HepG2 (cell line): ENCODE measurements at regions not wholly inside any gene's neighbourhood (a gene's known extent, or its start where the extent isn't known, plus 50 kb on each side); places are given as distances from the start of the nearest gene placed in this dataset.

Source experiments
- MLX ChIP-seq: IDR thresholded peaks from 2 replicates; pipeline ENCODE4 v1.6.1; 2016
- THRA ChIP-seq: sonication (generic); formaldehyde crosslinking; IDR thresholded peaks from 2 replicates; pipeline ENCODE4 v1.4.0; 2020; ENCODE audit warnings: missing genetic modification reagents, borderline replicate concordance
- ZNF451 ChIP-seq: sonication (generic); formaldehyde crosslinking; IDR thresholded peaks from 2 replicates; pipeline ENCODE4 v1.5.0; 2020; ENCODE audit warnings: mild to moderate bottlenecking, missing genetic modification reagents
- TF ChIP-seq, protein P1 (sequence below): sonication (generic); formaldehyde crosslinking; IDR thresholded peaks from 2 replicates; pipeline ENCODE4 v1.4.0; 2020; ENCODE audit warnings: missing genetic modification reagents

- TF ChIP-seq, protein P1, sequence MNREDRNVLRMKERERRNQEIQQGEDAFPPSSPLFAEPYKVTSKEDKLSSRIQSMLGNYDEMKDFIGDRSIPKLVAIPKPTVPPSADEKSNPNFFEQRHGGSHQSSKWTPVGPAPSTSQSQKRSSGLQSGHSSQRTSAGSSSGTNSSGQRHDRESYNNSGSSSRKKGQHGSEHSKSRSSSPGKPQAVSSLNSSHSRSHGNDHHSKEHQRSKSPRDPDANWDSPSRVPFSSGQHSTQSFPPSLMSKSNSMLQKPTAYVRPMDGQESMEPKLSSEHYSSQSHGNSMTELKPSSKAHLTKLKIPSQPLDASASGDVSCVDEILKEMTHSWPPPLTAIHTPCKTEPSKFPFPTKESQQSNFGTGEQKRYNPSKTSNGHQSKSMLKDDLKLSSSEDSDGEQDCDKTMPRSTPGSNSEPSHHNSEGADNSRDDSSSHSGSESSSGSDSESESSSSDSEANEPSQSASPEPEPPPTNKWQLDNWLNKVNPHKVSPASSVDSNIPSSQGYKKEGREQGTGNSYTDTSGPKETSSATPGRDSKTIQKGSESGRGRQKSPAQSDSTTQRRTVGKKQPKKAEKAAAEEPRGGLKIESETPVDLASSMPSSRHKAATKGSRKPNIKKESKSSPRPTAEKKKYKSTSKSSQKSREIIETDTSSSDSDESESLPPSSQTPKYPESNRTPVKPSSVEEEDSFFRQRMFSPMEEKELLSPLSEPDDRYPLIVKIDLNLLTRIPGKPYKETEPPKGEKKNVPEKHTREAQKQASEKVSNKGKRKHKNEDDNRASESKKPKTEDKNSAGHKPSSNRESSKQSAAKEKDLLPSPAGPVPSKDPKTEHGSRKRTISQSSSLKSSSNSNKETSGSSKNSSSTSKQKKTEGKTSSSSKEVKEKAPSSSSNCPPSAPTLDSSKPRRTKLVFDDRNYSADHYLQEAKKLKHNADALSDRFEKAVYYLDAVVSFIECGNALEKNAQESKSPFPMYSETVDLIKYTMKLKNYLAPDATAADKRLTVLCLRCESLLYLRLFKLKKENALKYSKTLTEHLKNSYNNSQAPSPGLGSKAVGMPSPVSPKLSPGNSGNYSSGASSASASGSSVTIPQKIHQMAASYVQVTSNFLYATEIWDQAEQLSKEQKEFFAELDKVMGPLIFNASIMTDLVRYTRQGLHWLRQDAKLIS (CRISPR knock-in tag), result no peak
- TF ChIP-seq THRA (CRISPR knock-in tag) (no peak), MLX (no peak), ZNF451 (no peak)
These were observed 892.3 kb downstream of the OLFM4 start for GRCh38 chr13:53920916-53921315.
